ENCODE measurements at regions not wholly inside any gene's neighbourhood (a gene's known extent, or its start where the extent isn't known, plus 50 kb on each side); places are given as distances from the start of the nearest gene placed in this dataset.

DNA sequence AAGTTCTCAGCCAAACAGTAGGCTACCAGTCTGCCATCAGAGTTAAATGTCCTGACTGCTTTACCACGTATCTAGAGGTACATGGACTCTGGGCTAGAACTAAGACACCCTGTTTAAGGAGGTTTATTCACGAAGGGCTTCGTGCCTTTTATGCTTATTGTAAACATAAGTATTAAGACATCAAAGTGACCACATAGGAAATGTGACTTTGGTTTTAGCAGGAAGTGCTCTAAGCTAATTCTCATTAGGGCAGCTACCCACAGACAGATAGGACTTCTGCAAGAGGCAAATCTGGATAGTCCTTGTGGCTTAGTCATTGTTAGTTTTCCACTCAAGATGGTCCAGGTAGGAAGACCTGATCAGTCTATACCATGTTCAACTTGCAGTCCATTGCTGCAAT is 233.3 kb upstream of the MGAT5 start:
- intact Hi-C loops (cut with micrococcal nuclease; ENCODE audit: unreplicated experiment), result loop anchor here (5.0 kb wide), 1 partner anchor 133 kb away; no protein-coding TSS in a partner anchor
- BruUV-seq (replicated peaks), result no TSS peak
- Histone ChIP-seq H3K4me3 (ENCODE audit: low read depth, low read length) (no peak overlapping the region), H3K36me3 (ENCODE audit: control insufficient read depth, insufficient read depth, low read length) (no peaks in the 10 kb centered on the region), H3K4me1 (no peaks in the 10 kb centered on the region), H3K9me3 (no peaks in the 10 kb centered on the region), H3K27me3 (replicated peaks; ENCODE audit: control insufficient read depth, insufficient read depth, low read length) (no peaks in the 10 kb centered on the region)
- no peak overlapping the region for H3K4me3 Mint-ChIP-seq (ENCODE audit: unreplicated experiment)
- CTCF ChIA-PET, result no interaction called here
- H3K36me3 Mint-ChIP-seq (ENCODE audit: insufficient read depth, unreplicated experiment), result no peaks in the 10 kb centered on the region
- DNase-seq, result no peak
- POLR2A ChIA-PET, result no interaction called here
- H3K9me3 Mint-ChIP-seq (ENCODE audit: unreplicated experiment), result no peaks in the 10 kb centered on the region
- no peaks in the 10 kb centered on the region for H3K27me3 Mint-ChIP-seq (ENCODE audit: insufficient read depth, unreplicated experiment)
- H3K4me1 Mint-ChIP-seq (ENCODE audit: low read depth, unreplicated experiment), result no peaks in the 10 kb centered on the region
- H3K27ac Mint-ChIP-seq (ENCODE audit: unreplicated experiment), result no peak overlapping the region
- TF ChIP-seq, protein P1, sequence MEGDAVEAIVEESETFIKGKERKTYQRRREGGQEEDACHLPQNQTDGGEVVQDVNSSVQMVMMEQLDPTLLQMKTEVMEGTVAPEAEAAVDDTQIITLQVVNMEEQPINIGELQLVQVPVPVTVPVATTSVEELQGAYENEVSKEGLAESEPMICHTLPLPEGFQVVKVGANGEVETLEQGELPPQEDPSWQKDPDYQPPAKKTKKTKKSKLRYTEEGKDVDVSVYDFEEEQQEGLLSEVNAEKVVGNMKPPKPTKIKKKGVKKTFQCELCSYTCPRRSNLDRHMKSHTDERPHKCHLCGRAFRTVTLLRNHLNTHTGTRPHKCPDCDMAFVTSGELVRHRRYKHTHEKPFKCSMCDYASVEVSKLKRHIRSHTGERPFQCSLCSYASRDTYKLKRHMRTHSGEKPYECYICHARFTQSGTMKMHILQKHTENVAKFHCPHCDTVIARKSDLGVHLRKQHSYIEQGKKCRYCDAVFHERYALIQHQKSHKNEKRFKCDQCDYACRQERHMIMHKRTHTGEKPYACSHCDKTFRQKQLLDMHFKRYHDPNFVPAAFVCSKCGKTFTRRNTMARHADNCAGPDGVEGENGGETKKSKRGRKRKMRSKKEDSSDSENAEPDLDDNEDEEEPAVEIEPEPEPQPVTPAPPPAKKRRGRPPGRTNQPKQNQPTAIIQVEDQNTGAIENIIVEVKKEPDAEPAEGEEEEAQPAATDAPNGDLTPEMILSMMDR (IDR thresholded peaks at IDR 0.05; ENCODE audit: insufficient read depth in 1 of 2, low read depth in 1 of 2, low read length in 1 of 2, severe bottlenecking in 1 of 2, unreplicated experiment in 1 of 2), result no peak

DNA sequence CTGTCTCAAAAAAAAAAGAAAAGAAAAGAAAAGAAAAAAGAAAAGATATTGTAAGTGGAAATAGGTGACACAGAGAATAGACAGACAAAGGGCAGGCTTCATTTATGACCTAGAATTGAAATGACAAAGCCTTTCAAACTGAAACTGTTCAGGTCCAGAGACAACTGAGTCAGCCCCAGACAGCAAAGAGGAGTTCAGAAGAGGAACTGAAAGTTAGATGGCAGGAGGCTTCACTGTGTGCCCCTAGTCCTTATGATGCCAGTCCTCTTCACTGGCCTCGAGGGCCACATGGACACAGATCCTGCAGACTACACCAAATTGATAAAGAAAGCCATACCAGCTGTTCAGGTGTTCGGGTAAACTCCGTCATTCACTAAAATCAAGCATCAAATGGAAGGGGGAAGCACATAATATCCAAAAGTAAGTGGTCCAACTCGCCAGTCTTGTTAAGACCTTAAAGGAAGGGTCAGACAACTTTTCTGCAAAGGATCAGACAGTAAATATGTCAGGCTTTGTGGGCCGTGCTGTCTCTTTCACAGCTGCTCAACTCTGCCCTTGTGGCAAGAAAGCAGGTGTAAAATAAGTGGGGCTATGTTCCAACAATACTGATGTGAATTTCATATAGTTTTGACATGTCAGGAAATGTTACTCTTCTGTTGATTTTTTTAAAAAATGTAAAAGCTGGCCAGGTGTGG is 231.9 kb upstream of the MGAT5 start:
- BruUV-seq (replicated peaks), result no TSS peak
- CTCF ChIA-PET, result no interaction called here
- POLR2A ChIA-PET, result no interaction called here

DNA sequence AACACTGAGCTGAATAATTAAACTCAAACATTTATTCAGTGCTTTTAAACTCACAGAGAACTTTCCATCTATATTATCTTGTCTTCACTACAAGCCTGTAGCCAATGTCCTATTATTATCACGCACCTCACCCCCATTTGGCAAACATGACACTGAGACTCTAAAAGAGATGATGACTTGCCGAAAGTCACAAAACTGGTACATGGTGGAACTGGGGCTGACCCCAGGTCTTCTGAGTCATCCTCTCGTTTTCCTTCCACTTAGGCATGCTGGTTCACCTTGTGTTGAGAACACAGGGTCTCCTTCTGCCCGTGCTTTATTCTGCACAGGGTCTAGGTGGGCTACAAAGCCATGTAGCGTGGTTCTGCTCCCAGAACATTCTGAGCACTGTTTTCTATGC is 230.0 kb upstream of the MGAT5 start:
- Mint-ChIP-seq H3K36me3 (ENCODE audit: insufficient read depth, unreplicated experiment) (no peaks in the 10 kb centered on the region), H3K4me3 (ENCODE audit: unreplicated experiment) (no peak overlapping the region), H3K27me3 (ENCODE audit: insufficient read depth, unreplicated experiment) (no peaks in the 10 kb centered on the region), H3K4me1 (ENCODE audit: low read depth, unreplicated experiment) (no peaks in the 10 kb centered on the region), H3K27ac (ENCODE audit: unreplicated experiment) (no peak overlapping the region), H3K9me3 (ENCODE audit: unreplicated experiment) (no peaks in the 10 kb centered on the region)
- TF ChIP-seq, protein P1 (IDR thresholded peaks at IDR 0.05; ENCODE audit: insufficient read depth in 1 of 2, low read depth in 1 of 2, low read length in 1 of 2, severe bottlenecking in 1 of 2, unreplicated experiment in 1 of 2), result no peak
- intact Hi-C loops (cut with micrococcal nuclease; ENCODE audit: unreplicated experiment), result loop anchor here (5.0 kb wide), 1 partner anchor 137 kb away; no protein-coding TSS in a partner anchor
- no TSS peak for BruUV-seq (replicated peaks)
- Histone ChIP-seq H3K4me3 (ENCODE audit: low read depth, low read length) (no peak overlapping the region), H3K9me3 (no peaks in the 10 kb centered on the region), H3K36me3 (ENCODE audit: control insufficient read depth, insufficient read depth, low read length) (no peaks in the 10 kb centered on the region), H3K4me1 (no peaks in the 10 kb centered on the region), H3K27me3 (replicated peaks; ENCODE audit: control insufficient read depth, insufficient read depth, low read length) (no peaks in the 10 kb centered on the region; the same call in 1 of the 2 replicates)
- no peak for DNase-seq
- CTCF ChIA-PET, result no interaction called here
- POLR2A ChIA-PET, result no interaction called here

More for the DNA sequence above, 231.9 kb upstream of the MGAT5 start:
- no peak overlapping the region for H3K4me3 ChIP-seq (ENCODE audit: low read depth, low read length)
- no peak overlapping the region for H3K27ac Mint-ChIP-seq (ENCODE audit: unreplicated experiment)
- DNase-seq, result no peak
- H3K27me3 ChIP-seq (replicated peaks; ENCODE audit: control insufficient read depth, insufficient read depth, low read length), result no peaks in the 10 kb centered on the region; the same call in 1 of the 2 replicates
- H3K4me1 ChIP-seq, result no peaks in the 10 kb centered on the region
- H3K9me3 Mint-ChIP-seq (ENCODE audit: unreplicated experiment), result no peaks in the 10 kb centered on the region
- TF ChIP-seq, protein P1 (IDR thresholded peaks at IDR 0.05; ENCODE audit: insufficient read depth in 1 of 2, low read depth in 1 of 2, low read length in 1 of 2, severe bottlenecking in 1 of 2, unreplicated experiment in 1 of 2), result no peak
- no peaks in the 10 kb centered on the region for H3K9me3 ChIP-seq
- no peaks in the 10 kb centered on the region for H3K4me1 Mint-ChIP-seq (ENCODE audit: low read depth, unreplicated experiment)
- no peaks in the 10 kb centered on the region for H3K36me3 Mint-ChIP-seq (ENCODE audit: insufficient read depth, unreplicated experiment)
- intact Hi-C loops (cut with micrococcal nuclease; ENCODE audit: unreplicated experiment), result loop anchor here (5.0 kb wide), 1 partner anchor 135 kb away; no protein-coding TSS in a partner anchor
- H3K36me3 ChIP-seq (ENCODE audit: control insufficient read depth, insufficient read depth, low read length), result no peaks in the 10 kb centered on the region
- H3K4me3 Mint-ChIP-seq (ENCODE audit: unreplicated experiment), result no peak overlapping the region
- H3K27me3 Mint-ChIP-seq (ENCODE audit: insufficient read depth, unreplicated experiment), result no peaks in the 10 kb centered on the region
